Adrenal gland (tissue), 5 donors: ENCODE measurements at regions not wholly inside any gene's neighbourhood (a gene's known extent, or its start where the extent isn't known, plus 50 kb on each side); places are given as distances from the start of the nearest gene placed in this dataset.

ENCODE experiments used
- POLR2A ChIP-seq, 2 donors: fragments of 450-650 bp; IDR thresholded peaks; one replicate each; pipeline ENCODE4 v1.6.1; 2017; ENCODE audit warnings: antibody characterized with exemption in 2 of 2, mild to moderate bottlenecking in 2 of 2, moderate library complexity in 1 of 2
- TF ChIP-seq, protein P1 (sequence below), 6 experiments: fragments of 450-650 bp in 4 of 6; fragments of 200-600 bp in 2 of 6; sonication (generic) in 1 of 6; IDR thresholded peaks; 1 replicate in 5 of 6; 2 replicates in 1 of 6; pipeline versions ENCODE4 v1.5.1 to v1.8.0; 2016 to 2021; ENCODE audit warnings: antibody characterized with exemption in 6 of 6, mild to moderate bottlenecking in 2 of 6, moderate library complexity in 1 of 6
- donor health status: DM: no; HTN: no; CAD: no.

DNA sequence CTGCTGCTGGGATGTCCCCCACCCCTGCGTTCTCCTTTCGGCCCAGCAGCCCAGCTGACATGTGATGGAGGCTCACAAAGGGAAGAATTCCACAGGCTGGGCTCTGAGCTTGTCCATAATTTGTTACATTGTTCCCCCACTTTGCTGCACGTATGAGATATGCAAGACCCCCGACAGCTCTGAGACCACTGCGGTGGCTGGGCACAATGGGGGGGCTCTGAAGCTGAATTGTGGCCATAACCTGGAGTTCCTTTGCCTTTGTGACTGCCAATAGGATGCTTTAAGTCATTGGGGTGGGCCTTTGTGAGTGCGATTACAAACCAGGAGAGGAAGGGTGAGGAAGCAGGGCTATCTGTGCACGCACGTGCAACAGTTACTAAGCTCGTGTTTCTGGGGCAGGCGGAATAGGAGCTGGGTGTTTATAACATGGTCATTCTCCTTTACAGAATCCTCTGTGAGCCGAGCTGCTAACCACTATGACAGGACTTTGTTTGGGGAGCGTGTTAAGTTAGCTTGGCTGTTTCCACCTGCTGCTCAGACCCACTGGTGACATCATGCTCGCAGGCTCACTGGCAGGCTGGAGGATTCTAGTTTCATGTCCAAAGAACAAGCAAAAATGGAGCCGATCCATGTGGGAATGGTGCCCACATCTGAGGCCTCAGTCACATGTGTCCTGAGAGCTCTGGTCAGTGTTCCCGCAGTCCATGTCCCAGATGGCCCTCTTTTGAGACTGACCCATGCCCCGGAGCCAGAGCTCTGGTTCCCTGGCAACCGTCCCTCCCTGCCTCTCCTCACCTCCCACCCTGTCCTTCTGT is 208.3 kb upstream of the SALL1 start:
- TF ChIP-seq, protein P1, sequence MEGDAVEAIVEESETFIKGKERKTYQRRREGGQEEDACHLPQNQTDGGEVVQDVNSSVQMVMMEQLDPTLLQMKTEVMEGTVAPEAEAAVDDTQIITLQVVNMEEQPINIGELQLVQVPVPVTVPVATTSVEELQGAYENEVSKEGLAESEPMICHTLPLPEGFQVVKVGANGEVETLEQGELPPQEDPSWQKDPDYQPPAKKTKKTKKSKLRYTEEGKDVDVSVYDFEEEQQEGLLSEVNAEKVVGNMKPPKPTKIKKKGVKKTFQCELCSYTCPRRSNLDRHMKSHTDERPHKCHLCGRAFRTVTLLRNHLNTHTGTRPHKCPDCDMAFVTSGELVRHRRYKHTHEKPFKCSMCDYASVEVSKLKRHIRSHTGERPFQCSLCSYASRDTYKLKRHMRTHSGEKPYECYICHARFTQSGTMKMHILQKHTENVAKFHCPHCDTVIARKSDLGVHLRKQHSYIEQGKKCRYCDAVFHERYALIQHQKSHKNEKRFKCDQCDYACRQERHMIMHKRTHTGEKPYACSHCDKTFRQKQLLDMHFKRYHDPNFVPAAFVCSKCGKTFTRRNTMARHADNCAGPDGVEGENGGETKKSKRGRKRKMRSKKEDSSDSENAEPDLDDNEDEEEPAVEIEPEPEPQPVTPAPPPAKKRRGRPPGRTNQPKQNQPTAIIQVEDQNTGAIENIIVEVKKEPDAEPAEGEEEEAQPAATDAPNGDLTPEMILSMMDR (IDR thresholded peaks at IDR 0.05): no peak
- TF ChIP-seq POLR2A (IDR thresholded peaks at IDR 0.05): no peak
